GM20000 (cell line): ENCODE measurements at regions not wholly inside any gene's neighbourhood (a gene's known extent, or its start where the extent isn't known, plus 50 kb on each side); places are given as distances from the start of the nearest gene placed in this dataset.
"Not testable (repeated sequence)": the region's sequence is repeated elsewhere in the genome, so short reads cannot be mapped to it uniquely, and the experiment has no call there.

Experiments
- DNase-seq: peaks from one replicate; pipeline ENCODE4 v3.0.0; 2012; ENCODE audit warnings: low spot score
- TF ChIP-seq, protein P1 (sequence below): IDR thresholded peaks from 2 replicates; pipeline ENCODE4 v1.5.1; 2012; ENCODE audit warnings: mild to moderate bottlenecking, control low read depth; ENCODE audit errors: extremely low read depth, missing control alignments

DNA sequence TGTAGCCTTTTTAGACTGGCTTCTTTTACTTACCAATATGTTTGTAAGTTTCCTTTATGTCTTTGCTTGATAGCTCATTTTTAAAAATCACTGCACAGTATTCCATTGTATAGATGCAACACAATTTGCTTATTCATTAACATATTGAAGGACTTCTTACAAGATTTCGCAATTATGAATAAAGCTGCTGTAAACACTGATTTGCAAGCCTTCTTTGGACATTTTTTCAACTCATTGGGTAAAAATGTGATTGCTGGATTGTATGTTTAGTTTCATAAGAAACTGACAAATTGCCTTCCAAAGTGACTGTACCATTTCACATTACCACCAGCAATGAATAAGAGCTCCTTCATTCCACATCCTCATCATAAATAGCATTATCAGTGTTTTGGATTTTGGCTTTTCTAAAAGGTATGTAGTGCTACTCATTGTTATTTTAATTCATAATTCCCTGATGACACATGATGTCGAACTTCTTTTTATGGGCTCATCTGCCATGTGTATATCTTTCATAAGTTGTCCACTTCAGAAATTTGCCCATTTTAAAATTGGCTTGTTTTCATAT is 80.7 kb downstream of the TFAP2B start:
- TF ChIP-seq, protein P1, sequence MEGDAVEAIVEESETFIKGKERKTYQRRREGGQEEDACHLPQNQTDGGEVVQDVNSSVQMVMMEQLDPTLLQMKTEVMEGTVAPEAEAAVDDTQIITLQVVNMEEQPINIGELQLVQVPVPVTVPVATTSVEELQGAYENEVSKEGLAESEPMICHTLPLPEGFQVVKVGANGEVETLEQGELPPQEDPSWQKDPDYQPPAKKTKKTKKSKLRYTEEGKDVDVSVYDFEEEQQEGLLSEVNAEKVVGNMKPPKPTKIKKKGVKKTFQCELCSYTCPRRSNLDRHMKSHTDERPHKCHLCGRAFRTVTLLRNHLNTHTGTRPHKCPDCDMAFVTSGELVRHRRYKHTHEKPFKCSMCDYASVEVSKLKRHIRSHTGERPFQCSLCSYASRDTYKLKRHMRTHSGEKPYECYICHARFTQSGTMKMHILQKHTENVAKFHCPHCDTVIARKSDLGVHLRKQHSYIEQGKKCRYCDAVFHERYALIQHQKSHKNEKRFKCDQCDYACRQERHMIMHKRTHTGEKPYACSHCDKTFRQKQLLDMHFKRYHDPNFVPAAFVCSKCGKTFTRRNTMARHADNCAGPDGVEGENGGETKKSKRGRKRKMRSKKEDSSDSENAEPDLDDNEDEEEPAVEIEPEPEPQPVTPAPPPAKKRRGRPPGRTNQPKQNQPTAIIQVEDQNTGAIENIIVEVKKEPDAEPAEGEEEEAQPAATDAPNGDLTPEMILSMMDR = no peak
- DNase-seq = no peak

DNA sequence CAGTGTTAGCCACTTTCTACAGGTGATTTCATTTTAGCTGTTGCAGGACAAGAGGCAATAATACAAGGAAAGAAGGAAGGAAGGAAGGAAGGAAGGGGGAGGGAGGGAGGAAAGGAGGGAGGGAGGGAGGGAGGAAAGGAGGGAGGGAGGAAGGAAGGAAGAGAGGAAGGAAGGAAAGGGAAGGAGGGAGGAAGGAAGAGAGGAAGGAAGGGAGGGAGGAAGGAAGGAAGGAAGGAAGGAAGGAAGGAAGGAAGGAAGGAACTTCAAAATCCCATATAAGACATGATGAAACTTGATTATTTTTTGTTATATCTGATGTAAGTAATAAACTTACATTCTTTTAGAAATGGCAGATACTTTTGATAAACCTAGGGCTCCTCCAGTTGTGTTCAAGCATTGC is 83.6 kb downstream of the TFAP2B start:
- TF ChIP-seq, protein P1 = no peak
- DNase-seq = no peak

DNA sequence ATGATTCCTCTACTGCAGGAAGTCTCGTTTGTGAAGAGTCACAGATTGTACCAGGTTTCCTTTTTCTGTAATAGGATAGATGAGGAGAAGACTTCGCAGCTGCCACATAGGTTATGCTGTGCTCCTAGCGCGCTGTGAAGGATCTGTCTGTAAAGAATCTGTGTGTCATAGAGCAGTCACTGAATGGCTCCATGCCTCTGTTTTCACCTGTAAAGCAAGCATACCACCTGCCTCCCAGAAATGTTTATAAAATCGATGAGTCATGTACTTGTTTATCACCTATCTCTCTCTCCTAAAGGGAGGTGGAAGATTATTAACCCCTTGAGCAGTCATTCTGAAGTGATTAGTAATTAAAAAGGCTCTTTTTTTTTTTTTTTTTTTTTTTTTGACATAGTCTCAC is 86.6 kb downstream of the TFAP2B start:
- DNase-seq = no peak
- TF ChIP-seq, protein P1 = no peak

DNA sequence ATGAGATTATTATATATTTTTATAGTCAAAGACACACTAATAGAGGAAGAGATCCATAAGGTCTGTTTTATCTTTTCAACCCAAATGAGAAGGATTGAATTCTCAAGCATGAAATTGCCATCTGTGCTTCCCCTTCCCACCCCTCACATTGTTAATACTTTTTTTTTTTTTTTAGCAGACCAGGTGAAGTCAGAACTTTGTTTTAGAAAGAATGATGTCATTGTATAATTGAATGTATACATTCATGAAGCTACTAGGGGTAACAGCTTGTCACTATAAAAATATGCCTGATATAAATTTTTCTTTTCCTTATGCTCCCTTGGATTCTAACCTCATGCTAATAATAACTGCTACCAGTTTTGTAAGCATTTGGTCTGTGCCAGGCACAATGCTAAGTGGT is 88.9 kb downstream of the TFAP2B start:
- DNase-seq = no peak
- TF ChIP-seq, protein P1 = no peak

DNA sequence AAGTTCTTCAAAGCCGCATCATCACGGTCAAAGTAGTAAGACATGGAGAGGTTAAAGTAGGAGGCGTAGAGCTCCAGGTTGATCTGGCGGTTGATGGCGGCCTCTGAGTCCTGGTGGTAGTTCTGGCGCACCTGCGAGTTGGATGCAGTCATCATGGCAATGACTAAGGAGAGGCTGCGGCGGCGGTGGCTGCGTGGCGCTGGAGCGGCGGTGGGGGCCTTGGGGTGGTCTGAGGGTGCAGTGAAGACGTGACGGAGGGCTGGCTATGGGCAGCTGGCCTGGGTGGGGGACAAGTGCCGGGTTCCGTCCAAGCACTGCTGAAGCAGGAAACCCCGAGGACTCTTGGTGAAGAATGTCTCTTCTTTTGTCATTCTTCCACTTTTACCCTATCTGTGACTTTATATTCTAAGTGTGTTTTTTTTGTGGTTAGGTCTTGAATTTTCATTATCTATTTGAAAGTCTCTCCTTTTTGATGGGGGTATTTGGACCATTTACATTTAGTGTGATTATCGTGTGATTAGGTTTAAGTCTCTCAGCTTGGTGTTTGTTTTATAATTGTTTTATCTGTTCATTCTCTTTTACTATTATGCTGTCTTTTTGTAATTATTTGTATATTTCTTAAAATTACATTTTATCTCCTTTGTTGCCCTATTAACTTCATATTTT is 94.6 kb downstream of the TFAP2B start:
- TF ChIP-seq, protein P1 = no peak
- no peak for DNase-seq

DNA sequence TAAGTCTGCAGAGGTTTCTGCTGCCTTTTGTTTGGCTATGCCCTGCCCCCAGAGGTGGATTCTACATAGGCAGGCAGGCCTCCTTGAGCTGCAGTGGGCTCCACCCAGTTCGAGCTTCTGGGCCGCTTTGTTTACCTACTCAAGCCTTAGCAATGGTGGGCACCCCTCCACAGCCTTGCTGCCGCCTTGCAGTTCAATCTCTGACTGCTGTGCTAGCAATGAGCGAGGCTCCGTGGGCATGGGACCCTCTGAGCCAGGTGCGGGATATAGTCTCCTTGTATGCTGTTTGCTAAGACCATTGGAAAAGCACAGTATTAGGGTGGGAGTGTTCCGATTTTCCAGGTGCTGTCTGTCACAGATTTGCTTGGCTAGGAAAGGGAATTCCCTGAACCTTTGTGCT is 102.7 kb downstream of the TFAP2B start:
- DNase-seq = not testable (repeated sequence)

DNA sequence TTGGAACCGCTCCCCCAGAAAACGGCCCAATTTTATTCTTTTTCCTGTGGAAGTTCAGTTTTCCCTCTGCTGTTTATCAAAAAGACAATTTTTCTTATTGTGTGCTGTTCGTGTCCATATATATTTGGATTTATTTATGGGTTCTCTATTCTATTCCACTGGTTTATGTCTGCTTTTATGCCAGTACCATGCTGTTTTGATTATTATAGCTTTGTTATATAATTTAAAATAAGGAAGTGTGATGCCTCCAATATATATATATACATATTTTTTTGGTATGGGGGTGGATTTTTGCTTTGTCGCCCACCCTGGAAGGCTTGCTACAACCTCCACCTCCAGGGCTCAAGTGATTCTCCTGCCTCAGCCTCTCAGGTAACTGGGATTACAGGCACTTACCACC is 103.3 kb downstream of the TFAP2B start:
- DNase-seq = no peak
- TF ChIP-seq, protein P1 = no peak
